NCI-H82 treated with DMSO at 0.1 percent for 48 hours (cell line): ENCODE measurements at regions not wholly inside any gene's neighbourhood (a gene's known extent, or its start where the extent isn't known, plus 50 kb on each side); places are given as distances from the start of the nearest gene placed in this dataset.
"Not testable (repeated sequence)": the region's sequence is repeated elsewhere in the genome, so short reads cannot be mapped to it uniquely, and the experiment has no call there.

Experiments
- DNase-seq: peaks from one replicate; lab custom pipeline; 2025; ENCODE audit not compliant: unreplicated experiment; lab: John Stamatoyannopoulos, UW

GRCh38 chr17:56690441-56691291 lies 97.2 kb downstream of the NOG start:
- no peak for DNase-seq

GRCh38 chr17:56694825-56695224 lies 101.3 kb downstream of the NOG start:
- DNase-seq, result no peak

DNA sequence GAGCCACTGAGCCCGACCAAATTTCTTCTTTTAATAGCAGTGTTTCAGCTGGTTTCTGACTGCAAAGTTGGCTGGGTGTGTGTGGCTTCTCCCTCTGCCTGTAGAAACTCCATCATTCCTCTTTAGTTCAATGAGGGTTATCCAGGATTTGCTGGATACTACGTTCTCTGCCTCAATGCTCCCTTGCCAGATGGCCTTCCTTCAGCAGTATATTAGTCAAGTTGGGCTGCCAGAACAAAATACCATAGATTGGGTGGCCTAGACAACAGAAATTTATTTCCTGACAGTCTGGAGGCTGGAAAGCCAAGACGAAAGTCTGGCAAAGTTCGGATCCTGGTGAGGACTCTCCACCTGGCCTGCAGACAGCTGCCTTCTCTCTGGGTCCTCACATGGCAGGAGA lies 103.7 kb downstream of the NOG start:
- DNase-seq, result no peak

DNA sequence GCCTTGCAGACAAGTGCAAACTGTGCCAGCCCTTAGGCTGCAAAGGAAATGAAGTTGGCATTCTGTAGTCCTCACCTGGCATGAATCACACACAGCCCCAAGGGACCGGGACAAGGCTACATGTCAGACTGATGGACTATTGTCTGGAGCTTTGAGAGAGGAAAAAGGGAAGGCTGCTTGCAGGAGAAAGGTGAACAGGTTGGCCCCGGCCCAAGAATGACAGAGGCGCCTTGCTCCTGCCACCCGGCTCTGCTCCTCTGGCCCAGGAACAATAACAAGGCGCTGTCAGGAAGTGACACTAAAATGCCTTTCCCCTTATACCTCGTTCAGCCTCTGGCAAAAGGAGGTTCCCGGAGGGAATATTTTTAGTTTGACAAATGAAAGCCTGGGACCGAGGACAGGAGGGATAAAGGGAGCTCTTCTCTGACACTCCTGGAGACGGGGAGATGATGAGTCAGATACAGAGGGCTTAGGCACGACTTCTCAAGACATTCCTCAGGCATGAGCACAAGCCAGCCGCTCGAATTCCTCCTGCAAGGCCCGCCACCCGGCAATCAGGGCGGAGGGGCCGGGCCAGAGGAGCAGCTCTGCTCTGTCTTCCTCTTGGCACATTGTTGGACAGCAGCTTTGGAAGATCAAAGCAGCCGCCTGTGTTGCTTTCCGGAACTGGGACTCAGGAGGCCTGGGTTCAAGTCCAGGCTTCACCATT lies 105.8 kb downstream of the NOG start:
- DNase-seq, result no peak

- no peak for DNase-seq
These were observed 107.5 kb downstream of the NOG start for GRCh38 chr17:56700919-56701420.

DNA sequence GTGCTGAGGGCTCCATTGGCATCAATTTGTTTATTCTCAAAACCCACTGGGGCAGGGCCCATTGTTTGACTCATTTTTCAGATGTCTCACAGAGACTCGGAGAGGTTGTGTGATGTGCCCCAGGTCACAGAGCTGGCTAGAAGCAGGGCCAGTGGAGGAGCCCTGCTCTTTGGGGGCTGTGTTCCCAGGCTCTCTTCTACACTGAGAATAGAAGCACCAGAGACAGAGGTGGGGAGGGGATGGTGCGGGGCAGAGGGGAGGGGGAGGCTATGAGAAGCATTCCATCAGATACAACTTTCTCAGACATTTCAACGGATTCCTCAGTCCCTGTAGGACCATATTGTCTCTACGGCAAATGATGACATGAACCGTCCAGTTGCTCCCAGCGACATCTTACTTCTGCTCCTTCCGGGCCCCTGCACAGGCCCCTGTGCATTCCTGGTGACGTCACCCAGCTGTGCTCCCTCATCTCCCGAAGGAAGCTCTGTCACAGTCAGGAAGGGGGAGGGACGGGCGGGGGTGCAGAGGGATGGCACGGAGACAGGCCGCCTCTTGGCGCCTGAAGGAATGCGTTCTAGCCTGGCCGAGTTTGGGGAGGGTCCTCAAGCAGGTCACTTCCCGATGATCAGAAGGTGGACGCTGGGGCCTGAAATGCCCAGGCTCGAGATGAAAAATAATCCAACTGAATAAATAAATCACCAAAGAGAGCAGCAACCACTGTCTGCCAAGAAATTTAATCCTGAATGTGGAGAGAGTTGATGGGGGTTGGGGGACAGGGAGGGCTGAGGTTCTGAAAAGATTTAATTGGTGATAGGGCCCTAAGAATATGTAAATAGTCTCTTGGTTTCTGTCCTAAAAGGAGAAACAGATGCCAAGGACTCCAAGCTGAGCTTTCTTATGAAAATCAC lies 114.1 kb downstream of the NOG start:
- DNase-seq, result no peak

GRCh38 chr17:56708220-56708558 lies 114.7 kb downstream of the NOG start:
- no peak for DNase-seq

DNA sequence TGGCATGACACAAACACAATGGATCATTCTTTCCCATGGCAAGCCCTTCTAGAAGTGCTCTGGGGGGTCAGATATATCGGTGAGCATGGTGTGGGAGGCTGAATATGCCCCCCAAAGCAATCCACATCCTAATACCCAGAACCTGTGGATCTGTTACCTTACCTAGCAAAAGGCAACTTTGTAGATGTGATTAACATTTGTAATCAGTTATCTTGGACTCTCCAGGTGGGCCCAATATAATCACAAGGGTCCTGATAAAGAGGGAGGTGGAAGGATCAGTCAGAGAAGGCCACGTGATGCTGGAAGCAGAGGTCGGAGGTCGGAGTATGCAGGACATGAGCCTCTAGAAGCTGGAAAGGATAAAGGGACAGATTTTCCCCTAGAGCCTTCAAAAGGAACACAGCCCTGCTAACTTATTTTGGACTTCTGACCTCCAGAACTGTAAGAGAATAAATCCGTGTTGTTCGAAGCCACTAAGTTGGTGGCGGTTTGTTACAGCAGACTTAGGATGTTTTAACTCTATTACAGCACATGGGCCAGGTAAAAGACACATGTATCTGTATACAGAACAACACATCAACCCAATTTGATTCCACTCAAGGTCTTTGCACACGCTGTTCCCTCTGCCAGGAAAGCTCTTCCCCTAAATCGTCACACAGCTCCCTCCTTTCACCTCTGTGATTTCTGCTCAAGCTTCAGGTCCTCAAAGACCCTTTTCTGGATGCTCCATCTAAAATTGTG lies 115.3 kb downstream of the NOG start:
- DNase-seq, result no peak

DNA sequence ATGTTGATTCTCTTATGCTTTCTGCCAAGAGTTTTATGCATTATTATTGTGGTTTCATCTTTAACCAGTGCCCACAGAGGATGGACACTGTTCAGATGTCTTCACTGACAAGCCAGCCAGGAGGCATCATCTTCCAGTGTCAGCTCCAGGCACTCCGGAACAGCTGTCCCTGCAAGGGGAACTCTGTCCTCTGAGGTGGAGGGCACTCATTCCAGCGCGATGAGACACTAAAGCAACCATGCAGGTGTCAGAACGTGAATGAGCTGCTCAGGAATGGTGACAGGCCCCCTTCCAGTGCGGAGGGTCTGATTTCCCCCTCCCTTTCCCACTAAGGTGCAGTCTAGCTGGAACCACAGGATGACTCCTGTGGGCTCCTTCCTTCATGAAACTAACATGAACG lies 117.5 kb downstream of the NOG start:
- DNase-seq, result no peak

DNA sequence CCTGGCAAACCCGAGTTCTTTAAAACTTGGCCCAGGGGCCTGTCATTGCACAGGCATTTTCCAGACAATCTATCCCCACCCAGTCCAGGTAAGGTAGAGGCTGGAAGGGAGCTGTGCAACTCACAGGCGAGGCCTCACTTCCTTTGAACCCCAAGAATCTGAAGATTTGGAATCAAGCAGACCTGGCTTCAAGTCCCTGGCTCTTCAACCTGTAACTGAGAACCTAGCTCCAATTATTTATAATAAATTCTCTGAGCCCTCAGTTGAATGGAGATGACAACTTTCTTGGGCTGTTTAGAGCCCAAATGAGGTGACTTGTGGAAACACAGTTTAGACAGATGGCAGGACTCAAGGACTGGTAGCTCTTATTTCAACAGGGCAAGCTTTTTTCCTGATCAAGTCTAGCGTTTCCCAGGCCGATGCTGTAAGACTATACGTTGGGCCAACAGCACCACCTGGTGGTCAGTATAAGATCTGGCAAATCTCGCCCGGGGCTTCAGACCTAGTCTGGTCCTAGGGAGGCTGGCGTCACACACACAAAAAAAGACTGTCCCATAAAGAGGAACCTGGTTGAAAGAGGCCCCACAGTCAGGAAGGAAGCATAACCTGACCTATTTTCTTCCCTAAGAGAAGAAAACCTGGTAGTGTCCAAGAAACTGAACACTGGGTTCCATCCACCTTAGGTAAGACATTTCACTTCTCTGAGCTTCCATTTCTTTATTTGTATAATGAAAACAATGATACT lies 117.9 kb downstream of the C17orf67 start:
- peak; percentile 68 for DNase-seq

DNA sequence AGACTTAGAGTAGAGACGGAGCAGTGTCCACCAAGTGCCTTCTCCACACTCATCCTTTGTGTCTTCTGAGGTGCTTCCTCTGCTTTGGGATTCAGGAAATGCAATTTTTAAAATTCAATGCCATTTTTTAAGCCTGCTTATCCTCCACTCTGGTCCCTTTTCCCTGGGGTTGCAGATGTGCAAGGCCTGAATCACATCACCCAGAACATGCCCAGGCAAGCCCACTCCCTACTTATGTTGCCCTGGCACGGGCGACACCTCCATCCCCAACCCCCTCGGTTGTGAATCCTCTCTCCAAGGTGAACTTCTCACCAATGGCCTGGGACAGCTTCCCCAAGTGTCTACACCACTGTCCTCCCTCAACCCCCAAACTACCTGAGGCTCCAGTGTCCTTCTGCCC lies 116.2 kb downstream of the C17orf67 start:
- DNase-seq, result no peak

GRCh38 chr17:56718515-56718914 lies 115.2 kb downstream of the C17orf67 start:
- no peak for DNase-seq

- DNase-seq, result no peak
These were observed 110.3 kb downstream of the C17orf67 start for GRCh38 chr17:56723421-56723820.

GRCh38 chr17:56724664-56725063 lies 109.1 kb downstream of the C17orf67 start:
- DNase-seq, result no peak

DNA sequence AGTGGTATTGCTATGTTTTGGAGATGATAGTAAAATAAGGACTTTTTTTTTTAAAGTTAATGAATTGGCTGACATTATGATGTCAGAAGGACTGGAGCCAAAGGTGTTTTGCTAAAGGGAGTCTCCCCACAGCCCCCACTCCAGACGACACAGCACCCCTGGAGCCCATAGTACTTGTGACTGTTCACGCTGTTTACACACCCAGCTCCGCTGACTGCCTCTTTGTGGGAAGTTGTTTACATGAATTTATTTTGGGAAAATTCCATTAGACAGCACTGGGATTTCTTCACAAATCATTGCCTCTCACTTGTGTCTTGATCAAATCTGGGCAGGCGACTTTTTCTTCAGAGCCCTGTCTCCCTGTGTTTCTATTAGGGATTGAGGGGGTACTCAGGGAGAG lies 108.6 kb downstream of the C17orf67 start:
- DNase-seq, result no peak

GRCh38 chr17:56727876-56728617 lies 105.7 kb downstream of the C17orf67 start:
- DNase-seq, result no peak

DNA sequence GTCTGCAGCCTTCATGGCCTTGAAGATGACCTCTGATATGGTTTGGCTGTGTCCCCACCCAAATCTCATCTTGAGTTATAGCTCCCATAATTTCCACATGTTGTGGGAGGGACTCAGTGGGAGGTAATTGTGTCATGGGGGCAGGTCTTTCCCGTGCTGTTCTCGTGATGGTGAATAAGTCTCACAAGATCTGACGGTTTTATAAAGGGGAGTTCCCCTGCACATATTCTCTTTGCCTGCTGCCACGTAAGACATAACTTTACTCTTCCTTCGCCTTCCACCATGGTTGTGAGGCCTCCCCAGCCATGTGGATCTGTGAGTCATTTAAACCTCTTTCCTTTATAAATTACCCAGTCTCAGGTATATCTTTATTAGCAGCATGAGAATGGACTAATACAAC lies 102.6 kb downstream of the C17orf67 start:
- not testable (repeated sequence) for DNase-seq

GRCh38 chr17:56733833-56734232 lies 99.9 kb downstream of the C17orf67 start:
- no peak for DNase-seq

DNA sequence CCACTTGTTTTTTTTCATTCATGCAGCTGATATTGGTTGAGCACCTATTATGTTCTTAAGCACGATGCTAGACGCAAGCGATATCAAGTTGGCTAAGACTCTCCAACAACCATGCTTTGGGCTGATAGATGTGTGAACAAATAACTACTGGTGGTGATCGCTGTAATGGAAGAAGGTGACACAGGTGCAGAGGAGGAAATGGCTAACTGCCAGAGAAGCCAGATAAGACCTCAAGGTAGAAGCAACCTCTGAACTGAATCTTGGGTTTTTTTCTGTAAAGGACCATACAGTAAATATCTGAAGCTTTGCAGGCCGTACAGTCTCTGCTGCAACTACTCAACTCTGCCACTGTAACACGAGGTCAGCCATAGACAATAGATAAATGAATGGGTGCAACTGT lies 97.9 kb downstream of the C17orf67 start:
- DNase-seq, result no peak
